Fibroblast of villous mesenchyme (primary cell): ENCODE measurements at regions not wholly inside any gene's neighbourhood (a gene's known extent, or its start where the extent isn't known, plus 50 kb on each side); places are given as distances from the start of the nearest gene placed in this dataset.
"Not testable (repeated sequence)": the region's sequence is repeated elsewhere in the genome, so short reads cannot be mapped to it uniquely, and the experiment has no call there.

Source experiments
- DNase-seq: peaks from one replicate; pipeline ENCODE4 v3.0.0-alpha.2; 2010; ENCODE audit warnings: low read depth
- H3K4me3 ChIP-seq: 2 replicates; pipeline ENCODE4 v1.5.1; 2011; ENCODE audit warnings: low read depth, mild to moderate bottlenecking, low read length
- TF ChIP-seq, protein P1 (sequence below): IDR thresholded peaks from 2 replicates; pipeline ENCODE4 v1.5.1; 2012; ENCODE audit warnings: low read depth, mild to moderate bottlenecking, low read length; ENCODE audit not compliant: insufficient read depth

DNA sequence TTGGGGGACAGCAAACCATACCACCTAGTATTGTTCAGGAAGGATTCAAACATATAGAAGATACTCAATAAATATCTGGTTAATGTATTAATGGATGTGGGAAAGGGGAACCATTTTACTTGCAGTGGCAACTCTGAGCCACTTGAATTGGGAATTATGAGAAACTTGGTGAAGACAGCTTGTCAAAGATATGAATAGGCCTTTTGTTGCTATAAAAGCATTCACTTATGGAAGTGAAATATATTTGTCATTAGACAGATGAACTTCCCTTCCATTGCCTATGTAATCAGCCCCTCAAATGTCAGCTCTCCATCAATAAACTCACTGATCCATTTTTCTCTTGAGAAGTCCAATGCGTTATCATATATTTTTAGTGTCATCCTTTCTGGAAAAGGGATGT is 56.1 kb downstream of the GPR85 start:
- TF ChIP-seq, protein P1, sequence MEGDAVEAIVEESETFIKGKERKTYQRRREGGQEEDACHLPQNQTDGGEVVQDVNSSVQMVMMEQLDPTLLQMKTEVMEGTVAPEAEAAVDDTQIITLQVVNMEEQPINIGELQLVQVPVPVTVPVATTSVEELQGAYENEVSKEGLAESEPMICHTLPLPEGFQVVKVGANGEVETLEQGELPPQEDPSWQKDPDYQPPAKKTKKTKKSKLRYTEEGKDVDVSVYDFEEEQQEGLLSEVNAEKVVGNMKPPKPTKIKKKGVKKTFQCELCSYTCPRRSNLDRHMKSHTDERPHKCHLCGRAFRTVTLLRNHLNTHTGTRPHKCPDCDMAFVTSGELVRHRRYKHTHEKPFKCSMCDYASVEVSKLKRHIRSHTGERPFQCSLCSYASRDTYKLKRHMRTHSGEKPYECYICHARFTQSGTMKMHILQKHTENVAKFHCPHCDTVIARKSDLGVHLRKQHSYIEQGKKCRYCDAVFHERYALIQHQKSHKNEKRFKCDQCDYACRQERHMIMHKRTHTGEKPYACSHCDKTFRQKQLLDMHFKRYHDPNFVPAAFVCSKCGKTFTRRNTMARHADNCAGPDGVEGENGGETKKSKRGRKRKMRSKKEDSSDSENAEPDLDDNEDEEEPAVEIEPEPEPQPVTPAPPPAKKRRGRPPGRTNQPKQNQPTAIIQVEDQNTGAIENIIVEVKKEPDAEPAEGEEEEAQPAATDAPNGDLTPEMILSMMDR = no peak

DNA sequence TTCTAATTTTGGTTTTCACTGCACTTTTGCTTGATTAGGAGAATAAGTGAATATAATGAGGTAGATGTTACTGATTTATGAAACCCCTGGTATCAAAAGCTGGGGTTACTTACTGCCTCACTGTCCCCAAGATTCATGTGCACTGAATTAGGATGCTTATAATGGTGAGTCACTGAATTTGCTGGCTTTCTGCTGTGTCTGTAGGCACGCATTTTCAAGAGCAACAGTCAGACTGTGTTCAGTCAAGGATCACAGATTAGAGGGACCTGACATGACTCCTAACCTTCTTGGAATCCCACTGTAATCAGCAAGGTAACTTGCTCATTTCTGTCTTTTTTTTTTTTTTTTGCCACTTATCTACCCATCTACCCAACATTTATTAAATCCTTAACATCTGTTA is 59.7 kb downstream of the GPR85 start:
- TF ChIP-seq, protein P1 = no peak
- no peak for DNase-seq
- H3K4me3 ChIP-seq = no peak overlapping the region

More for the DNA sequence above, 56.1 kb downstream of the GPR85 start:
- no peak overlapping the region for H3K4me3 ChIP-seq
- DNase-seq = no peak

GRCh38 chr7:113017144-113017857 is 69.3 kb downstream of the GPR85 start:
- H3K4me3 ChIP-seq = not testable (repeated sequence)

DNA sequence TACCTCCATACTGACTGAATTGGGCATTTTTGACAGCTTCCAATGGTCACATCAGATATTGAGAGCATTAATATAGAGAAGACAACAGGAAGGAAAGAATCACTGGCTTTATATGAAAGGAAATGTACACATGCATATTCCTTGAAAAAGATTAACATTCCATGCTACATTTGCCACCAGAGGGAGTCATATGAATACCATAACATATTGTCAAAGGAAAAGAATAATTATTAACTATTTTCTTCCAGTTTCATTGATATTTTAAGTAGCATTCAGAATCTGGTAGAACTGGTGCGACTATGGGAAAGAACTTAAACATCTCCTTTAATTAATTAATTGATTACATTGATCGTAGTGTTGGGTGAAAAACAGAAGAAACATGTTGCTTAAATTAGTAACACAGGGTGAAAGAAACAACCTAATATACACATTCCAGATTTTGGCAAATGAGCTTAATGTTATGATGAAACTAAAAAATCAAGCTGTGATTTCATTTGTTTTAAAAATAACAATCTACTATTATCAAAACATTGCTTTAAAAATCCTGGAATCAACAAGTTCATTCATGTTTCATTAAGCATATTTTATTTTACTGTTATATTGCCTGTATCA is 71.5 kb downstream of the GPR85 start:
- peak; percentile 38 for DNase-seq
- TF ChIP-seq, protein P1 = peak; percentile 44
- no peak overlapping the region for H3K4me3 ChIP-seq

More at GRCh38 chr7:113017144-113017857, 69.3 kb downstream of the GPR85 start:
- not testable (repeated sequence) for DNase-seq

DNA sequence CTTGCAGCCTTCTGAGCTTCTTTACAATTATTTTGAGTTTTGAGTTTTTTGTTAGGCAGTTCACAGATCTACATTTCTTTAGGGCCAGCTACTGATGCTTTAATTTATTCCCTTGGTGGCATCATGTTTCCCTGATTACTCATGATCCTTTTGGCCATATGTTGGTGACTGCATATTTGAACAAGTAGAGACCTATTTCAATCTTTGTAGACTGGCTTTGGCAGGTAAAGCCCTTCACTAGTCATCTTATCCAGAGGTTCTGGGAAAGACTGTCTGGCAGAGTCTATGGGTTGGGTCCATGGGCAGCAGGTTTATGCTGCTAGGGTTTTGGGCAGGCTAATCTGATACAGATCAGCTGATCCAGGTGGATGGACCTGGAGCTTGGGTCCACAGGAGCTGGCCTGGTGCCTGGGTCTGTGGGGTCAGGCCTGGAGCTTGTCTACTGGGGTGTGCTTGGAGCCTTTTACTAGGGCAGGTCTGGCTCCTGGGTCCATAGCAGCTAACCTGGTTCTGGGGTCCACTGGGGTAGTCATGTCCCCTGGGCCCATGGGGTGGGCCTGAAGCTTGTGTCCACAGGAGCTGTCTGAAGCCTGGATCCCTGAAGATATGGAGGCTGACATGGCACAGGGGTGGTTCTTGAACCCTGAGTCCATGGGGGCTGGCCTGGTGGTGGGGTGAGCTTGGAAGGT is 72.7 kb downstream of the GPR85 start:
- TF ChIP-seq, protein P1 = no peak
- DNase-seq = no peak
- no peak overlapping the region for H3K4me3 ChIP-seq

GRCh38 chr7:113012862-113013261 is 73.8 kb downstream of the GPR85 start:
- H3K4me3 ChIP-seq, DNase-seq: not testable (repeated sequence)

DNA sequence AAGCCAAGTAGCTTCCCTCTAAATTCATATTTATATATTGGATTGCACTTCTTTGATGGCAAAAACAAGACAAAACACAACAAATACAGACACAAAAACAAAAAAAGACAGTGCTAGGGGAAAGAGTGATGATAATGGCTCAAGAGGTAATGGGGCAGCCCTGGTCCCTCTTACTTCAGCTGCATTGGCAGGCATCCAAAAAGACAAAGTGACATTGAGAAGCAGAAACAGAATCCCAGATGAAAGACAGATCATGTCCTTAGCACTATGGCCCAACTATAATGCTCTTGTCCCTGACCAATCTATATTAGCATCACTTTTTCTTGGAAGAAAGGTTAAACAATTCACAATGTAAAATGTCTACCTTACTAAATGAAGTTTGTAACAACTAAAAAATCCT is 76.2 kb downstream of the GPR85 start:
- no peak for DNase-seq
- TF ChIP-seq, protein P1 = no peak
- no peak overlapping the region for H3K4me3 ChIP-seq
